Spinal cord (tissue), 9 donors: ENCODE measurements at regions not wholly inside any gene's neighbourhood (a gene's known extent, or its start where the extent isn't known, plus 50 kb on each side); places are given as distances from the start of the nearest gene placed in this dataset.
"Not testable (repeated sequence)": the region's sequence is repeated elsewhere in the genome, so short reads cannot be mapped to it uniquely, and the experiment has no call there.

ENCODE experiments used
- DNase-seq, 6 donors: peaks; one replicate each; pipeline versions ENCODE4 v3.0.0 to v3.0.0-alpha.2; 2013 to 2015; ENCODE audit warnings: low spot score in 6 of 6, low read depth in 4 of 6
- H3K27ac ChIP-seq: one replicate; pipeline ENCODE4 v1.5.1; 2013; ENCODE audit warnings: low read depth, low read length, control low read depth
- H3K27me3 ChIP-seq: one replicate; pipeline ENCODE4 v1.6.1; 2013; ENCODE audit warnings: low read length; ENCODE audit not compliant: control insufficient read depth, insufficient read depth
- H3K36me3 ChIP-seq: one replicate; pipeline ENCODE4 v1.6.1; 2013; ENCODE audit warnings: low read length; ENCODE audit not compliant: control insufficient read depth, insufficient read depth
- H3K4me1 ChIP-seq: one replicate; pipeline ENCODE4 v1.6.1; 2013; ENCODE audit warnings: low read length; ENCODE audit not compliant: control insufficient read depth, insufficient read depth
- H3K4me3 ChIP-seq: one replicate; pipeline ENCODE4 v1.5.1; 2013; ENCODE audit warnings: low read depth, low read length, control low read depth
- H3K9me3 ChIP-seq: one replicate; pipeline ENCODE4 v1.6.1; 2013; ENCODE audit warnings: low read length; ENCODE audit not compliant: control insufficient read depth, insufficient read depth
- WGBS: methylation state at CpG from one replicate; pipeline ENCODE4 v1.1.5; 2013; ENCODE audit warnings: missing lambda C conversion rate; ENCODE audit not compliant: insufficient coverage; 5-methylcytosine and 5-hydroxymethylcytosine counted together
- donor health status: healthy.

- H3K27me3 ChIP-seq, DNase-seq, H3K4me1 ChIP-seq, H3K36me3 ChIP-seq, H3K4me3 ChIP-seq, H3K9me3 ChIP-seq, H3K27ac ChIP-seq: not testable (repeated sequence)
- 90% methylated on average over 7 of the region's 9 CpGs for WGBS
These were observed 65.6 kb upstream of the ETAA1 start for GRCh38 chr2:67331419-67332086.

DNA sequence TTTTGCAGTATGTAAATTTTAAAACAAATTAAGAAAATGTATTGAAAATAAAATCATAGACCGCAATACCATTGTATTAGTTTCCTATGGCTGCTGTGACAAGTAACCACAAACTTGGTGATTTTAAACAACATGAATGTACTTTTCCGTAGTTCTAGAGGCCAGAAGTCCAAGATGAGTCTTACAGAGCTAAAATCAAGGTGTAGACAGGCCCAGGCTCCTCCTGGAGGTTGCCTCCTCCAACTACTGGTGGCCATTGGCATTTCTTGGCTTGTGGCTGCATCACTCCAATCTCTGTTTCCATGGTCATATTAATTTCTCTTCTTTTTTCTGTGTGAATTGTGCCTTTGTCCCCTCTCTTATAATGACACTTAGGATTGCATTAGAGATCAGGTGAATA is 59.2 kb upstream of the ETAA1 start:
- DNase-seq = no peak
- Histone ChIP-seq H3K27me3 (no peaks in the 10 kb centered on the region), H3K4me1 (no peaks in the 10 kb centered on the region), H3K4me3 (no peak overlapping the region), H3K9me3 (no peaks in the 10 kb centered on the region), H3K27ac (no peak overlapping the region), H3K36me3 (no peaks in the 10 kb centered on the region)
- WGBS = 89% methylated on average over 1 of the region's 2 CpGs

GRCh38 chr2:67338601-67339233 is 58.4 kb upstream of the ETAA1 start:
- Histone ChIP-seq H3K4me3 (no peak overlapping the region), H3K27ac (no peak overlapping the region), H3K4me1 (no peaks in the 10 kb centered on the region), H3K27me3 (no peaks in the 10 kb centered on the region), H3K36me3 (no peaks in the 10 kb centered on the region), H3K9me3 (no peaks in the 10 kb centered on the region)
- no CpG with 5 or more reads among the region's 3 CpGs for WGBS
- no peak for DNase-seq

DNA sequence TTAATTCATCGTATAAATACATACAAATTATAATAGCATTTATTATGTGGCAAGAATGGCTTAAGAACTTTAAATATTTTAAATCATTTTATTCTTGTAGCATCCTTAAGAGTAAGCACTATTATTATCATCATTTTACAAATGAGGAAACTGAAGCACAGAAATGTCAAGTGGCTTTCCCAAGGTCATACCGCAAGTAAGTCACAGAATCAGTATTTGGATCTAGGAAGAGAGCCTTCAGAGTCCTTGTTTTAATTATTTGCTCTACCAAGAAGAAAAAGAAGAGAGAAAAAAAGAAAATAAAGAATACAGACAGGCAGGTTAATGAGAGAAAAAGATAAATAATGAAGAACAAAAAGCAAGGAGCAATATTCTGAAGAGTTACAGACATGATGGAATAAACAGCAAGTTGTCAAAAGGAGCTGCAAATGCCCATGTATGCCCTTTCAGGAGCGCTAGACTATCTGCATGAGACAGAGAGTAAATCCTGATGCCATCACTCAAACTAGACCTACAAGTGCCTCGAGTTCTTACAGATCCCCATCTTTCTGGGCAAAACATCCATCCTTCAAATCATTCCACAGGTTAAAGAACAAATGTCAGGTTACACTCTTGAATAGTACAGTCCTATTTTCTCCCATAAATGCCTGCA is 57.8 kb upstream of the ETAA1 start:
- no peaks in the 10 kb centered on the region for H3K9me3 ChIP-seq
- H3K4me3 ChIP-seq = no peak overlapping the region
- WGBS = 88% methylated on average over 2 of the region's 4 CpGs
- no peaks in the 10 kb centered on the region for H3K36me3 ChIP-seq
- DNase-seq = no peak
- H3K27ac ChIP-seq = no peak overlapping the region
- H3K27me3 ChIP-seq = no peaks in the 10 kb centered on the region
- H3K4me1 ChIP-seq = no peaks in the 10 kb centered on the region

DNA sequence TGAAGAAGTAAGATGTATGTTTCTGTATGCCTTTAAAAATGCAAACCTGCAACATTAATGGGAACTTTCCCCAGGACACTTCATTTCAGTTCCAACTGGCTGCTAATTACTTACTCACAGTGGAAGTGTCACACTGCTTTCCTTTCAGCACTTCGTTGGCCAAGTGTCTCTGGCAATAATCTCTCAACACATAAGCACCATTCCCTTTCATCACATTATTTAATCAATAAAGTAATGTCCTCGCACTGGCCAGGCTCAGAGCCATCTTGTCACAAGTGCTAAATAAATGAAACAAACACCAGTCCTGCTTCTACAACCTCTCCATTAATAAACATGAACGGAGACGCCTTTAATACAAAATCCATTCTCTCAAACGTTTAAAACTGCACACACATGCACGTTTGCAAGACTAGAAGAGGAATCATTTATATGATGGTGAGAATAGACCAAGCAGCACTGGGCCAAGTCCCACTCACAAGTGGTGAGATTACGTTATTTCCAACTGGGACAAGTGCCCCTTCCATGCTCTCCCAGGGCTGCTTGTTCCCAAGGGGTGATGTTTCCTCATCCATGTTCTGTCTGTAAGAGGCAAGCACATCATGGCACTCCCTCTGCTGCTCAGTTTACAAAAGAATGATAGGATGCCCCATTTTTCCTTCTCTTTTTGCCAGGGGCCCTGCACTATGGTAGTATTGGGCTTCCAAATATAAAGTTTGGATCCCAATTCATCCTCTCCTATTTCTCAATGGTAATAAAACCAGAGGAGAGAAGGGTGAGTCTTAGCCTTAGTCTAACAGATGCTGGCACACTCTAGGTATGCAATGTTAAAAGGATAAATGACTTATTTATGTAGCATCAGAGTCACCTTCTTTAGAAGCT is 56.8 kb upstream of the ETAA1 start:
- H3K9me3 ChIP-seq = no peaks in the 10 kb centered on the region
- no peak overlapping the region for H3K27ac ChIP-seq
- H3K27me3 ChIP-seq = no peaks in the 10 kb centered on the region
- 28% methylated on average over 2 of the region's 7 CpGs for WGBS
- H3K36me3 ChIP-seq = no peaks in the 10 kb centered on the region
- no peaks in the 10 kb centered on the region for H3K4me1 ChIP-seq
- peak in 2 of 6 donors; percentile 39 to 66 for DNase-seq
- H3K4me3 ChIP-seq = no peak overlapping the region

DNA sequence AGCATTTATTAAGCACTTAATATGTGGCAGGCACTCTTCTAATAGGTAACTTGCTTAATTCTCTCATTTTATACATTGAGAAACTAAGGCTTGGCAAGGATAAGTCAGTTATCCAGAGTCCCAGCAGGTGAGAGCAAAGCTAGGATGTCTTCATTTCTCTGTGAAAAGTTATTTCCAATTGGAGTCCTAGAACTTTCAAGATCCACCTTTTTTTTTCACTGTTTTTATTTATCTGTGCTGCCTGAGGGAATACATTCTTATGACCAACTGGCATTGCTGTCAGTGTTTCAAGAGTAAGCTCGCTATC is 56.2 kb upstream of the ETAA1 start:
- Histone ChIP-seq H3K27ac (no peak overlapping the region), H3K27me3 (no peaks in the 10 kb centered on the region), H3K9me3 (no peaks in the 10 kb centered on the region), H3K36me3 (no peaks in the 10 kb centered on the region), H3K4me1 (no peaks in the 10 kb centered on the region), H3K4me3 (no peak overlapping the region)
- no CpG with 5 or more reads among the region's 1 CpG for WGBS
- DNase-seq = no peak

- Histone ChIP-seq H3K4me3 (no peak overlapping the region), H3K27ac (no peak overlapping the region), H3K36me3 (no peaks in the 10 kb centered on the region), H3K9me3 (no peaks in the 10 kb centered on the region), H3K4me1 (no peaks in the 10 kb centered on the region), H3K27me3 (no peaks in the 10 kb centered on the region)
- 95% methylated on average over 2 of the region's 2 CpGs for WGBS
- DNase-seq = no peak
These were observed 55.8 kb upstream of the ETAA1 start for GRCh38 chr2:67341336-67341735.

DNA sequence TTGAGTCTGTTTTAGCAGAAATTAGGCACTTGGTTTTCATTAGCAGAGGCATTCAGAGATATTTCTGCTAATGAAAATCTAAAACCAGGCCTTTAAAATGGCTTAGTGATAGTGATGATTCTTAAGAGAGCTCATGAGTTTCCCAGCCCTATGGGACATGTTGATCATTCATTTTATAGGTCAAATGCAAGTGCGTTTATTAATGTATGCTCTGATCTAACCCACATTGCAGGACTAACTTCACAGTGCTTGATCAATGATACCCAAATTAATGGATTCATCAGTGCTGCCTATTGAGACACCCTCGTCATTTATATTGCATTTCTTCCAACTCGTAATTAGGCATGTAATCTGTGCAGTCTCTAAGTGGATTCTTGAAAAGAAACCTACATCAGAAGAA is 54.7 kb upstream of the ETAA1 start:
- DNase-seq = no peak
- H3K4me1 ChIP-seq = no peaks in the 10 kb centered on the region
- H3K4me3 ChIP-seq = no peak overlapping the region
- no peaks in the 10 kb centered on the region for H3K27me3 ChIP-seq
- H3K36me3 ChIP-seq = no peaks in the 10 kb centered on the region
- H3K9me3 ChIP-seq = no peaks in the 10 kb centered on the region
- no CpG with 5 or more reads among the region's 3 CpGs for WGBS
- H3K27ac ChIP-seq = no peak overlapping the region

DNA sequence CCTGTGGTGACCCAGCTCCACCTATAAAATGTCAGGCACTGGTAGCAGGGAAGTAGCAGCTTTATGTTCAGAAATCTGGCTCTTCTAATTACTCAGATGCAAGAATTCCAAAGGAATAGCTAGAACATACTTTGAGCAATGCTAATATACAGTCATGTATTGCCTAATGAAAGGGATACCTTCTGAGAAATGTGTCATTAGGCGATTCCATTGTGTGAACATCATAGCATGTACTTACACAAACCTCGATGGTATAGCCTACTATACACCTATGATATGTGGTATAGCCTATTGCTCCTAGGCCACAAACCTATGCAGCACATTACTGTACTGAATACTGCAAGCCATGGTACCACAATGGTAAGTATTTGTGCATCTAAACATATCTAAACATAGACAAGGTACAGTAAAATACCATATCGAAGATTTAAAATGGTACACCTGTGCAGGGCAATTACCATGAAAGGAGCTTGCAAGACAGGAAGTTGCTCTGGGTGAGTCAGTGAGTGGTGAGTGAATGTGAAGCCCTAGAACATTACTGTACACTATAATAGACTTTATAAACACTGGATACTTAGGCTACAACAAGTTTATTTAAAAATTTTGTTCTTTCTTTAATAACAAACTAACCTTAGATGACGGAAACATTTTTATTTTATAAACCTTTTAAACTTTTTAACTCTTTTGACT is 50.3 kb upstream of the ETAA1 start:
- H3K4me1 ChIP-seq = no peaks in the 10 kb centered on the region
- WGBS = no CpG with 5 or more reads among the region's 4 CpGs
- no peak overlapping the region for H3K4me3 ChIP-seq
- no peaks in the 10 kb centered on the region for H3K36me3 ChIP-seq
- DNase-seq = no peak
- H3K9me3 ChIP-seq = peaks cover 1% of the 10 kb centered on the region
- no peak overlapping the region for H3K27ac ChIP-seq
- no peaks in the 10 kb centered on the region for H3K27me3 ChIP-seq
